Inflammatory macrophage treated with lipopolysaccharide for 1 hour (primary cell): ENCODE measurements at regions not wholly inside any gene's neighbourhood (a gene's known extent, or its start where the extent isn't known, plus 50 kb on each side); places are given as distances from the start of the nearest gene placed in this dataset.
A peak's percentile ranks its signal among the peaks of the same experiment; 100 is the strongest.

Source experiments
- DNase-seq, 2 donors: peaks; one replicate each; pipeline ENCODE4 v3.0.0-alpha.2; 2020 to 2022

- DNase-seq = no peak
Observed at GRCh38 chr3:15952543-15953175, 154.9 kb upstream of the ANKRD28 start.

- peak in 1 of 2 donors; percentile 10 for DNase-seq
Observed at GRCh38 chr3:15953841-15954240, 156.1 kb upstream of the ANKRD28 start.

- DNase-seq = no peak
Observed at GRCh38 chr3:15955968-15956367, 158.2 kb upstream of the ANKRD28 start.

GRCh38 chr3:15958692-15959433 is 161.1 kb upstream of the ANKRD28 start:
- no peak for DNase-seq

- no peak for DNase-seq
Observed at GRCh38 chr3:15959434-15959811, 161.6 kb upstream of the ANKRD28 start.

GRCh38 chr3:15964605-15965442 is 167.0 kb upstream of the ANKRD28 start:
- peak; percentile 37 to 57 for DNase-seq

GRCh38 chr3:15967577-15967976 is 169.8 kb upstream of the ANKRD28 start:
- no peak for DNase-seq

- DNase-seq = no peak
Observed at GRCh38 chr3:15969874-15970640, 172.3 kb upstream of the ANKRD28 start.

GRCh38 chr3:15973414-15973813 is 175.6 kb upstream of the ANKRD28 start:
- no peak for DNase-seq

GRCh38 chr3:15973940-15974339 is 176.2 kb upstream of the ANKRD28 start:
- DNase-seq = peak; percentile 38 to 40

GRCh38 chr3:15974647-15975046 is 176.9 kb upstream of the ANKRD28 start:
- DNase-seq = peak in 1 of 2 donors; percentile 42

- no peak for DNase-seq
Observed at GRCh38 chr3:15976524-15976923, 178.7 kb upstream of the ANKRD28 start.

GRCh38 chr3:15977090-15977489 is 179.3 kb upstream of the ANKRD28 start:
- no peak for DNase-seq

- DNase-seq = no peak
Observed at GRCh38 chr3:15977598-15978232, 179.9 kb upstream of the ANKRD28 start.

- no peak for DNase-seq
Observed at GRCh38 chr3:15978801-15979200, 181.0 kb upstream of the ANKRD28 start.

GRCh38 chr3:15979495-15979894 is 181.7 kb upstream of the ANKRD28 start:
- DNase-seq = peak; percentile 56 to 69

GRCh38 chr3:15979900-15980299 is 182.1 kb upstream of the ANKRD28 start:
- no peak for DNase-seq

GRCh38 chr3:15982243-15982642 is 184.5 kb upstream of the ANKRD28 start:
- no peak for DNase-seq

- no peak for DNase-seq
Observed at GRCh38 chr3:15982667-15983196, 185.0 kb upstream of the ANKRD28 start.

GRCh38 chr3:15983232-15983631 is 185.5 kb upstream of the ANKRD28 start:
- peak in 1 of 2 donors; percentile 13 for DNase-seq

GRCh38 chr3:15983693-15984092 is 185.9 kb upstream of the ANKRD28 start:
- no peak for DNase-seq

- DNase-seq = no peak
Observed at GRCh38 chr3:15989419-15989818, 185.1 kb upstream of the GALNT15 start.
